GM21367 (cell line): ENCODE measurements at regions not wholly inside any gene's neighbourhood (a gene's known extent, or its start where the extent isn't known, plus 50 kb on each side); places are given as distances from the start of the nearest gene placed in this dataset.
"Not testable (repeated sequence)": the region's sequence is repeated elsewhere in the genome, so short reads cannot be mapped to it uniquely, and the experiment has no call there.

Experiments used
- ATAC-seq: cut with Tn5 transposase; IDR thresholded peaks from one replicate; pipeline ENCODE4 v1.9.1; 2021; ENCODE audit not compliant: unreplicated experiment

- no peak for ATAC-seq
Observed at GRCh38 chr4:153877898-153878297, 89.0 kb upstream of the SFRP2 start.

DNA sequence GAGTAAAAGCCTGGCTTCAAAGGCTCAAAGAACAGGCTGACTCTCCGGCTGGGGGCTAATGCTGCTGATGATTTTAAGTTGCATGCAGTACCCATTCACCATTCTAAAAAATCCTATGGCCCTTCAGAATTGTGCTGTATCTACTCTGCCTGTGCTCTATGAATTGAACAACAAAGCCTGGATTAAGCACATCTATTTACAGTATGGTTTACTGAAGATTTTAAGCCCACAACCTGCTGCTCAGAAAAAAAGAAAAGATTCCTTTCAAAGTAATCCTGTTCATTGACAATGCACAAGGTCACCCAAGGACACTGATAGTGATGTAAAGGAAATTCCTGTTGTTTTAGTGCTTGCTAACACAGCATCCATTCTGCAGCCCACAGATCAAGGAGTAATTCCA is 84.9 kb upstream of the SFRP2 start:
- no peak for ATAC-seq

DNA sequence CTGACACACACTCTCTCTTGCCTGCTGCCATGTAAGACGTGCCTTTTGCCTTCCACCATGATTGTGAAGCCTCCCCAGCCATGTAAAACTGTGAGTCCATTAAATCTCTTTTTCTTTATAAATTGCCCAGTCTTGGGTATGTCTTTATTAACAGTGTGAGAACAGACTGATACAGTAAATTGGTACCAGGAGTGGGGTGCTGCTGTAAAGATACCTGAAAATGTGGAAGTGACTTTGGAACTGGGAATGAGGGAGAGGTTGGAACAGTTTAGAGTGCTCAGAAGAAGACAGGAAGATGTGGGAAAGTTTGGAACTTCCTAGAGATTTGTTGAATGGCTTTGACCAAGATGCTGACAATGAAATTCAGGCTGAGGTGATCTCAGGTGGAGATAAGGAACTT is 77.9 kb upstream of the SFRP2 start:
- not testable (repeated sequence) for ATAC-seq

GRCh38 chr4:153852501-153852900 is 63.6 kb upstream of the SFRP2 start:
- ATAC-seq, result no peak

- no peak for ATAC-seq
Observed at GRCh38 chr4:153850533-153851280, 61.8 kb upstream of the SFRP2 start.

DNA sequence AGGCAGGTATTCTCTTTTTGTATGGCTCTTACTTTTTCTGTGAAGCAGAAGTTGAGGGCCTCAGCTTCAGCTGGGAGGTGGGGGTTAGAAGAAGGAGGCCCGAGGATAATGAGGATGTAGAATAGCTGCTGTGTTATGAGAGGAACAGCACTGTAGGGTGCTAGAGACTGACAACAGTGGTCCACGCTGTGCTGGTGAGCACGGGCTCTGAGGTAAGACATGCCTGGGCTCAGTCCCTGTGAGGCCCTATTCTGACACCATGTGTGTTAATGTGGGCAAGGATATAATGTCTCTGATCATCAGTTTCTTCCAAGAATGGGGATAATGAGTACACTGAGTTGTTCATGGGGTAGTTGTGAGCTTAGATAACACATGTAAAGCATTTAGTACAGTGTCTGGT is 55.3 kb upstream of the SFRP2 start:
- ATAC-seq, result no peak
